HG02885 (cell line): ENCODE measurements at regions not wholly inside any gene's neighbourhood (a gene's known extent, or its start where the extent isn't known, plus 50 kb on each side); places are given as distances from the start of the nearest gene placed in this dataset.

Experiments used
- ATAC-seq: cut with Tn5 transposase; IDR thresholded peaks from one replicate; pipeline ENCODE4 v1.9.1; 2021; ENCODE audit warnings: mild to moderate bottlenecking; ENCODE audit not compliant: unreplicated experiment, poor library complexity

DNA sequence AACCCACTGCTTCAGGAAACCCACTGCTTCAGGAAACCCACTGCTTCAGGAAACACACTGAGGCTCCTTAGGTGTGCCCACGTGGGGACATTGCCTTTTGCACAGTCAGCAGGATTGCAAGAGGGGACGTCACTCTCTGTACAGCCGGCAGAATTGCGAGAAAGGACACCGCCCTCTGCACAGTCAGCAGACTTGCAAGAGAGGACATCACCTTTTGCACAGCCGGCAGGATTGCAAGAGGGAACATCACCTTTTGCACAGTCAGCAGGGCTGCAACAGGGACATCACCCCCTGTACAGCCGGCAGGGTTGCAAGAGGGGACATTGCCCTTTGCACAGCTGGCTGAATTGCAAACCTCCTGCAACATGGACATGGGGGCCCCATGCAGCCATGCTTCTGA lies 407.6 kb downstream of the GLRX3 start:
- ATAC-seq, result no peak

GRCh38 chr10:130545122-130545521 lies 408.9 kb downstream of the GLRX3 start:
- ATAC-seq, result no peak

DNA sequence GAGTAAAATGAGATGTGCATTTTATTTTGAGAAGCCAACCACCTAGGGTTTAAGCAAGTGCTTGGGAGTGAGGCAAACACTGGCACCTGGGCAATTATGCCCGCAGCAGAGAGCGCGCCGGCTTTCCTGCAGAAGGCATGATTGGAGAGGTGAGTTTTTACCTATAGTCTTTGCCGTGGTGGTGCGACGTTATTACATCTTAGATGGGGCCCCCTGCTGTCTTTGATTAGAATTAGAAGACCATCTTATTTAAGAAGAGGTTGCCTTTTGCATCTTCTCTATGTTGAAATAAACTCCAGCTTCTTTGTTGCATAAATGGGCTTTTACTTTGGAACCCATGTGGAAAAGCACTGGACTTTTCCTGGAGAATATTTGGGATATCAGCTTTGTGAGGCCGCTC lies 409.5 kb downstream of the GLRX3 start:
- no peak for ATAC-seq

- ATAC-seq, result no peak
Observed at GRCh38 chr10:130546841-130547240, 410.6 kb downstream of the GLRX3 start.

GRCh38 chr10:130547368-130547767 lies 411.2 kb downstream of the GLRX3 start:
- no peak for ATAC-seq

- ATAC-seq, result no peak
Observed at GRCh38 chr10:130550952-130551674, 414.9 kb downstream of the GLRX3 start.

DNA sequence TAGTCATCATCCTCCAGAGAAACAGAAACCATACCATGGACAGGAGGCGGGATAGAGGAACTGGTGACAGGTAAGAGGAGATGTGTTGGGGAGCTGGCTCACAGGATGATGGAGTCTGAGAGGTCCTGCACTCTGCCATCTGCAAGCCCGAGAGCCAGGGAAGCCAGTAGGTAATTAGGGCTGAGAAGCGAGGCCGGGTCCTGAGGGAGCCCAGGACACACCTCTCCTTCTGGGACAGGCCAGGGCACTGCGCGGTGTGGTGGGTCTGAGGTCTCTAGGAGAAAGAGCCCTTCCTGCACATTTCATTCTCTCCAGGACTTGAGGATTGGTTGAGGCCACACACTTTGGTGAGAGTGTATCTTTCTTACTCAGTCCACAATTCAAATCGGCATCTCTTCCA lies 415.5 kb downstream of the GLRX3 start:
- no peak for ATAC-seq

- ATAC-seq, result no peak
Observed at GRCh38 chr10:130553826-130554225, 417.6 kb downstream of the GLRX3 start.

DNA sequence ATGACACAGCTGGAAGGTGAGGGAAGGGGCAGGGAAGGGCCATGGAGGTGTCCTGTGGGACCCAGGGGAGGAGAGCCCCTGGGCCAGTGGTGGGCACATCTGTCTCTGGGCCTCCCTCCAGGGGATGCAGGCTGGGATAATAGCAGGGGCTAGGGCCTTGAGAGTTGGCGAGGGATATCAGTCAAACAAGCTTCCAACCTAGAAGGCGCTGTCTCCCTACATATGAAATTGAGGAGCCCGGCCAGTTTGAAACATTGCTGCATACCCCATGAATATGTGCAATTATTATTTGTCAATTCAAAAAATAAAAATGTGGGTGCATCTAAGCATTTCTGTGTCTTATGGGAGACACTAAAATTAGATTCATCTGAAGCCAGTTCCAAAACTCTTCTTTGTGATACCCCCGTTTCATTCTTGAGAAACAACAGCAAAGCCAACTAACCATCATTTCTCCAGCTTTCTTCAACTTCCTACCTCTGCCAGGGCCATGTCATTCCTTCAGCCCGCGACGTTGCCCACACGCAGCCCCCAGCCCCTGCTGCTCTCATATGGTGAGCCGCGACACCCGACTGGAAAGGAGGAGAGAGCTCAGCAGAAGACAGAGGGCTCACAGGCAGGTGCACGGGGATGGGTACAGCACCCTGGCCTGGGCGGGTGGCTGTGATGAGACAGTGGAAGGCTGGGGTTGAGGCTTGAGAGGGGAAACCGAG lies 418.7 kb downstream of the GLRX3 start:
- no peak for ATAC-seq

DNA sequence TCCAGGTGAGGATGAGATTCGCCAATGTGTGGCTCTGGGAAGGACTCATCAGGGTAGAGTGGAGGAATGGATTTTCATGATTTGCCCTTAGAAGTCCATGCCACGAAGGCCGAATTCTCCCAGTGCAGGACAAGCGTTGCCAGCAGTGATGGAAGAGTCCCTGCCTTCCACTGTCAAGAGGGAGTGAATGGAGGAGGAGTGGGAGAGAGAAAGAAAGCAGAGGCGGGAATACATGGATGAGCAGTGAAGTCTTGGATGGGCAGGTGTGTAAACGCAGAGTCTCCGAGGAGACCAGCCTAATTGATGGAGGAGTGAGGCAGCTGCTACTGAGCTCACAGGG lies 419.2 kb downstream of the GLRX3 start:
- ATAC-seq, result no peak

- no peak for ATAC-seq
Observed at GRCh38 chr10:130557181-130557845, 421.1 kb downstream of the GLRX3 start.

- no peak for ATAC-seq
Observed at GRCh38 chr10:130558746-130559546, 422.8 kb downstream of the GLRX3 start.

- no peak for ATAC-seq
Observed at GRCh38 chr10:130559547-130559880, 423.3 kb downstream of the GLRX3 start.

GRCh38 chr10:130560116-130560515 lies 423.9 kb downstream of the GLRX3 start:
- no peak for ATAC-seq

GRCh38 chr10:130560573-130560972 lies 424.4 kb downstream of the GLRX3 start:
- no peak for ATAC-seq

DNA sequence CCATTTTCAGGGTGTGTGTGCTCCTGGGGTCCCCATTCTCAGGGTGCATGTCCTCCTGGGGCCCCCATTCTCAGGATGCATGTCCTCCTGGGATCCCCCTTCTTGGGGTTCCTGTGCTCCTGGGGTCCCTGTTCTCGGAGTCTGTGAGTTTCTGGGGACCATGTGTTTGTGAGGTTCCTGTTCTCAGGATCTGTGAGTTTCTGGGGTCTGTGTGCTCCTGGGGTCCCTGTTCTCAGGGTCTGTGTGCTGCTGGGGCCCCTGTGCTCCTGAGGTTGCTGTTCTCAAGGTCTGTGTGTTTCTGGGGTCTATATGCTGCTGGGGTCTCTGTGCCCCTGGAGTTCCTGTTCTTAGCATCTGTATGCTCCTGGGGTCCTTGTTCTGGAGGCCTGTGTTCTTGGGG lies 425.5 kb downstream of the GLRX3 start:
- no peak for ATAC-seq

GRCh38 chr10:130567011-130567410 lies 430.8 kb downstream of the GLRX3 start:
- no peak for ATAC-seq

DNA sequence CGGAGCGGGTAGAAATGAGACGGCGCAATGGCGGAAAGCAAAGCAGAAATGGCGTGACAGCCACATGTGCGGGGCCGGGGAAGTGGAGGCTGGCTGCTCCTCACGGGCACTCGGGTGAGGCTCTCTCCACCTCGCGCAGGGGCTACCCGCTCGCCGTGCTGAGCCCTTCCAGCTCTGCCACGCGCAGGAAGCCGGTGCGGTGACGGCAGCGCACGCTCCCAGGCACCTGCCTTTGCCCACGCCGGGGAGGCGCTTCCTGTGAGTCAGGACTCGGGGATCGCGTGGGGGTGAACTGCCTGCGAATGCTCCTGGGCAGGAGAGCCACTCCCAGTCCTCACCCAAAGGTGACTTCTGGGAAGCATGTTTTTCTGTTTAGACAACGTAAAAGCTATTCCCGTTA lies 431.2 kb downstream of the GLRX3 start:
- no peak for ATAC-seq

- ATAC-seq, result no peak
Observed at GRCh38 chr10:130568246-130568645, 432.1 kb downstream of the GLRX3 start.

- ATAC-seq, result no peak
Observed at GRCh38 chr10:130570074-130570473, 433.9 kb downstream of the GLRX3 start.

- no peak for ATAC-seq
Observed at GRCh38 chr10:130571674-130572073, 435.5 kb downstream of the GLRX3 start.
